Thoracic aorta (tissue), 2 donors: ENCODE measurements at regions not wholly inside any gene's neighbourhood (a gene's known extent, or its start where the extent isn't known, plus 50 kb on each side); places are given as distances from the start of the nearest gene placed in this dataset.

ENCODE experiments used
- ATAC-seq: fragments of 150-250 bp; one replicate; pipeline ENCODE4 v1.8.0; 2017; ENCODE audit warnings: low read depth; ENCODE audit not compliant: insufficient number of reproducible peaks, low FRiP score
- DNase-seq: peaks from one replicate; pipeline ENCODE4 v3.0.0-alpha.2; 2020; ENCODE audit warnings: low spot score
- H3K27ac ChIP-seq, 2 donors: fragments of 200-600 bp; sonication (generic); 1 replicate in 1 of 2; 2 replicates in 1 of 2; pipeline ENCODE4 v1.5.1; 2016; ENCODE audit warnings: mild to moderate bottlenecking in 2 of 2, moderate library complexity in 2 of 2
- H3K27me3 ChIP-seq: fragments of 200-600 bp; sonication (generic); replicated peaks from 2 replicates; pipeline ENCODE4 v1.6.0; 2016; ENCODE audit warnings: mild to moderate bottlenecking; ENCODE audit not compliant: insufficient read depth
- H3K36me3 ChIP-seq: fragments of 200-600 bp; sonication (generic); one replicate; pipeline ENCODE4 v1.5.1; 2016
- H3K4me1 ChIP-seq, 2 donors: fragments of 200-600 bp; sonication (generic); 1 replicate in 1 of 2; 2 replicates in 1 of 2; pipeline versions ENCODE4 v1.5.1 to v1.6.0; 2016; ENCODE audit warnings: low read depth in 2 of 2, mild to moderate bottlenecking in 1 of 2; ENCODE audit not compliant: control insufficient read depth in 1 of 2
- H3K4me3 ChIP-seq: fragments of 200-600 bp; sonication (generic); 2 replicates; pipeline ENCODE4 v1.5.1; 2016; ENCODE audit warnings: mild to moderate bottlenecking
- H3K9me3 ChIP-seq: fragments of 200-600 bp; sonication (generic); 2 replicates; pipeline ENCODE4 v1.5.1; 2016
- CTCF ChIP-seq: fragments of 200-600 bp; sonication (generic); IDR thresholded peaks from one replicate; pipeline ENCODE4 v1.5.1; 2019; ENCODE audit warnings: antibody characterized with exemption

- Histone ChIP-seq H3K4me3 (no peak overlapping the region), H3K36me3 (no peaks in the 10 kb centered on the region), H3K4me1 (no peaks in the 10 kb centered on the region), H3K9me3 (no peaks in the 10 kb centered on the region), H3K27me3 (no peaks in the 10 kb centered on the region), H3K27ac (no peak overlapping the region)
- ATAC-seq, result no peak
- TF ChIP-seq CTCF, result no peak
- DNase-seq, result no peak
Observed at GRCh38 chr6:169847901-169848311, 96.5 kb downstream of the ERMARD start.

- no peak overlapping the region for H3K4me3 ChIP-seq
- H3K27me3 ChIP-seq, result no peaks in the 10 kb centered on the region
- H3K36me3 ChIP-seq, result no peaks in the 10 kb centered on the region
- no peak for TF ChIP-seq CTCF
- no peak for ATAC-seq
- no peak for DNase-seq
- H3K4me1 ChIP-seq, result no peaks in the 10 kb centered on the region
- H3K9me3 ChIP-seq, result no peaks in the 10 kb centered on the region
- H3K27ac ChIP-seq, result no peak overlapping the region
Observed at GRCh38 chr6:169847141-169847674, 95.8 kb downstream of the ERMARD start.

GRCh38 chr6:169846286-169847056, 95.0 kb downstream of the ERMARD start:
- TF ChIP-seq CTCF, result no peak
- DNase-seq, result no peak
- Histone ChIP-seq H3K36me3 (no peaks in the 10 kb centered on the region), H3K27me3 (no peaks in the 10 kb centered on the region), H3K4me1 (no peaks in the 10 kb centered on the region), H3K27ac (no peak overlapping the region), H3K4me3 (no peak overlapping the region), H3K9me3 (no peaks in the 10 kb centered on the region)
- no peak for ATAC-seq

GRCh38 chr6:169845426-169846285, 94.2 kb downstream of the ERMARD start:
- no peak for TF ChIP-seq CTCF
- Histone ChIP-seq H3K27me3 (no peaks in the 10 kb centered on the region), H3K27ac (no peak overlapping the region), H3K4me3 (no peak overlapping the region), H3K4me1 (no peaks in the 10 kb centered on the region), H3K9me3 (no peaks in the 10 kb centered on the region), H3K36me3 (no peaks in the 10 kb centered on the region)
- DNase-seq, result no peak
- ATAC-seq, result no peak

GRCh38 chr6:169844946-169845345, 93.5 kb downstream of the ERMARD start:
- no peak for TF ChIP-seq CTCF
- H3K4me1 ChIP-seq, result no peaks in the 10 kb centered on the region
- DNase-seq (no peak), ATAC-seq (no peak)
- no peaks in the 10 kb centered on the region for H3K36me3 ChIP-seq
- H3K27me3 ChIP-seq, result no peaks in the 10 kb centered on the region
- no peak overlapping the region for H3K4me3 ChIP-seq
- H3K27ac ChIP-seq, result no peak overlapping the region
- no peaks in the 10 kb centered on the region for H3K9me3 ChIP-seq
